KMS-11 (cell line): ENCODE measurements at regions not wholly inside any gene's neighbourhood (a gene's known extent, or its start where the extent isn't known, plus 50 kb on each side); places are given as distances from the start of the nearest gene placed in this dataset.

Experiments used
- H2AFZ ChIP-seq: fragments of 200-600 bp; sonication (generic); 2 replicates; pipeline ENCODE4 v1.6.1; 2016; ENCODE audit warnings: antibody characterized with exemption, mixed run types, low read depth
- H3K27ac ChIP-seq: fragments of 200-600 bp; sonication (generic); 2 replicates; pipeline ENCODE4 v1.6.1; 2016; ENCODE audit warnings: mild to moderate bottlenecking, mixed run types
- H3K27me3 ChIP-seq: fragments of 200-600 bp; sonication (generic); 2 replicates; pipeline ENCODE4 v1.6.1; 2017; ENCODE audit warnings: mild to moderate bottlenecking, low read depth, mixed run types, moderate library complexity; ENCODE audit not compliant: insufficient read depth
- H3K36me3 ChIP-seq: fragments of 200-600 bp; sonication (generic); 2 replicates; pipeline ENCODE4 v1.6.1; 2017; ENCODE audit warnings: mild to moderate bottlenecking, mixed run types; ENCODE audit not compliant: insufficient read depth
- H3K4me1 ChIP-seq: fragments of 200-600 bp; sonication (generic); 2 replicates; pipeline ENCODE4 v1.6.1; 2016; ENCODE audit warnings: mild to moderate bottlenecking, low read depth, mixed run types; ENCODE audit not compliant: poor library complexity, severe bottlenecking
- H3K4me2 ChIP-seq: fragments of 200-600 bp; sonication (generic); 2 replicates; pipeline ENCODE4 v1.7.0; 2016; ENCODE audit warnings: mild to moderate bottlenecking, mixed run types
- H3K4me3 ChIP-seq: fragments of 200-600 bp; sonication (generic); IDR thresholded peaks from 2 replicates; pipeline ENCODE4 v1.6.1; 2017; ENCODE audit warnings: low read depth, low read length, mixed read lengths; ENCODE audit not compliant: insufficient read depth
- H3K79me2 ChIP-seq: fragments of 200-600 bp; sonication (generic); 2 replicates; pipeline ENCODE4 v1.6.1; 2016; ENCODE audit warnings: low read depth, mixed run types; ENCODE audit not compliant: insufficient read depth
- H3K9ac ChIP-seq: fragments of 200-600 bp; sonication (generic); 2 replicates; pipeline ENCODE4 v1.6.1; 2016; ENCODE audit warnings: mild to moderate bottlenecking, mixed run types
- H4K20me1 ChIP-seq: fragments of 200-600 bp; sonication (generic); 2 replicates; pipeline ENCODE4 v1.6.1; 2016; ENCODE audit warnings: mild to moderate bottlenecking, mixed run types; ENCODE audit not compliant: insufficient read depth
- TF ChIP-seq, protein P1 (sequence below): fragments of 200-600 bp; sonication (generic); conservative IDR thresholded peaks from 2 replicates; pipeline ENCODE4 v1.6.1; 2017; ENCODE audit warnings: low read depth, mild to moderate bottlenecking, antibody characterized with exemption, low read length, moderate library complexity, mixed read lengths

DNA sequence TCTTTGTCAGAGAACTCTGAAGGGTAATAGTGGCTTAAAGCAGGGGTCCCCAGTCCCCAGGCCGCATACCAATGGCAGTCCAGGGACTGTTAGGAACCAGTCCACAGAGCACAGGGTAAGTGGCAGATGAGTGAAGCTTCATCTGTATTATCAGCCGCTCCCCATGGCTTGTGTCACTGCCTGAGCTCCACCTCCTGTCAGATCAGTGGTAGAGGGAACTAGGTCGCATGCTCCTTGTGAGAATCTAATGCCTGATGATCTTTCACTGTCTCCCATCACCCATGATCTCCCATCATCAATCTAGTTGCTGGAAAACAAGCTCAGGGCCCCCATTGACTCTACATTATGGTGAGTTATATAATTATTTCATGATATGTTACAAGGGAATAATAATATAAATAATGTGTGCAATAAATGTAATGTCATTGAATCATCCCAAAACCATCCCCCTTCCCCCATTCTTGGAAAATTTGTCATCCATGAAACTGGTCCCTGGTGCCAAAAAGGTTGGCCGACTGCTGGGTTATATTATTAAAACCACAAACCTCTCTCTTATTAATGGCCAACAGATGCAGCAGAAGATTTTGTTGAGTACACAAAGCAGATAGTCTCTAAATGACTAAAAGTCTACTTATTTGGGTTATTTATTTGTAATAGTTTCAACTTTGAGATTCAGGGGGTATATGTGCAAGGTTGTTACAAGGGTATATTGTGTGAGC lies 782.7 kb downstream of the CDH11 start:
- H3K4me2 ChIP-seq: no peak overlapping the region
- H3K36me3 ChIP-seq: no peaks in the 10 kb centered on the region
- H3K27ac ChIP-seq: no peak overlapping the region
- no peaks in the 10 kb centered on the region for H3K4me1 ChIP-seq
- H2AFZ ChIP-seq: no peak overlapping the region
- no peaks in the 10 kb centered on the region for H3K27me3 ChIP-seq
- TF ChIP-seq, protein P1, sequence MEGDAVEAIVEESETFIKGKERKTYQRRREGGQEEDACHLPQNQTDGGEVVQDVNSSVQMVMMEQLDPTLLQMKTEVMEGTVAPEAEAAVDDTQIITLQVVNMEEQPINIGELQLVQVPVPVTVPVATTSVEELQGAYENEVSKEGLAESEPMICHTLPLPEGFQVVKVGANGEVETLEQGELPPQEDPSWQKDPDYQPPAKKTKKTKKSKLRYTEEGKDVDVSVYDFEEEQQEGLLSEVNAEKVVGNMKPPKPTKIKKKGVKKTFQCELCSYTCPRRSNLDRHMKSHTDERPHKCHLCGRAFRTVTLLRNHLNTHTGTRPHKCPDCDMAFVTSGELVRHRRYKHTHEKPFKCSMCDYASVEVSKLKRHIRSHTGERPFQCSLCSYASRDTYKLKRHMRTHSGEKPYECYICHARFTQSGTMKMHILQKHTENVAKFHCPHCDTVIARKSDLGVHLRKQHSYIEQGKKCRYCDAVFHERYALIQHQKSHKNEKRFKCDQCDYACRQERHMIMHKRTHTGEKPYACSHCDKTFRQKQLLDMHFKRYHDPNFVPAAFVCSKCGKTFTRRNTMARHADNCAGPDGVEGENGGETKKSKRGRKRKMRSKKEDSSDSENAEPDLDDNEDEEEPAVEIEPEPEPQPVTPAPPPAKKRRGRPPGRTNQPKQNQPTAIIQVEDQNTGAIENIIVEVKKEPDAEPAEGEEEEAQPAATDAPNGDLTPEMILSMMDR: no peak
- H4K20me1 ChIP-seq: no peaks in the 10 kb centered on the region
- H3K4me3 ChIP-seq: no peak overlapping the region
- no peaks in the 10 kb centered on the region for H3K79me2 ChIP-seq
- H3K9ac ChIP-seq: no peak overlapping the region

DNA sequence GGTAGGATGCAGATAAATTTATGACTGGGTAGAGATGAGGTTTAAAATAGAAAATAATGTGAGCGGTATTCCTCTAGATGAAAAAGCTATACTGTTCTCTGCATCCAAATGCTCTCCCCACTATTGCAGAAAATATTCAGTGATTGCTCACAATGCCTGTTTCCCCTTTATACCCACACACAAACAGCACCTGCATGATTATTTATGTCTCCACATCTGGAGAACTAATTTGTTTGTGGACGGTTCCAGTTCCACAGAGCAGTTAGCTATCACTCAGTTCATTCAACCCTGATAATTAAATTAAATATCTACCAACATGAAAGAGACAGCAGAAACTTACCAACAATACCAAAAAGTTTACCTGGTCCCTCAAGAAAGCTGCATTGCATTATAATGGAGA lies 800.0 kb downstream of the CDH11 start:
- Histone ChIP-seq H3K79me2 (no peaks in the 10 kb centered on the region), H4K20me1 (no peaks in the 10 kb centered on the region), H3K27me3 (no peaks in the 10 kb centered on the region), H3K36me3 (no peaks in the 10 kb centered on the region), H2AFZ (no peak overlapping the region), H3K4me3 (no peak overlapping the region), H3K4me2 (no peak overlapping the region), H3K9ac (no peak overlapping the region), H3K4me1 (no peaks in the 10 kb centered on the region), H3K27ac (no peak overlapping the region)
- TF ChIP-seq, protein P1: no peak

DNA sequence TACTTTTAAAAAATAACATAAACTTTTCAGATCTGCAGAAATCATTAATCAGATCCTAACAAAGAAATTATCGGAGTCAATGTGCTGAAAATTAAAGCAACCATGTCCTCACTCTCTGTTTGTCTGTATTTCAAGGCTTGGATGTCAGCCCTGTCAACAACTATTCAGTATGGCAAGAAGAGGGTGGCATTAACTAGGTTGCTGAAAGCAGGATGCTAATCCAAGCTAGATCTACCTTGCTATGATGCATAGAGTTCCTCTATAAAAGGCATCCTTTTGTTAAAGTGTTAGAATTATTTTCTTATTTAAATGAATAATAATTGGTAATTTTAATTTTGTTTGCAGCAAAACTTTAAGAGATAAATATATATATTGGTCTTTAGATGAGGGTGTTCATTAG lies 800.8 kb downstream of the CDH11 start:
- H3K4me1 ChIP-seq: no peaks in the 10 kb centered on the region
- no peak overlapping the region for H2AFZ ChIP-seq
- no peaks in the 10 kb centered on the region for H3K36me3 ChIP-seq
- H3K79me2 ChIP-seq: no peaks in the 10 kb centered on the region
- H3K4me3 ChIP-seq: no peak overlapping the region
- H3K27me3 ChIP-seq: no peaks in the 10 kb centered on the region
- H3K27ac ChIP-seq: no peak overlapping the region
- H3K4me2 ChIP-seq: no peak overlapping the region
- no peak overlapping the region for H3K9ac ChIP-seq
- TF ChIP-seq, protein P1: no peak
- H4K20me1 ChIP-seq: no peaks in the 10 kb centered on the region

DNA sequence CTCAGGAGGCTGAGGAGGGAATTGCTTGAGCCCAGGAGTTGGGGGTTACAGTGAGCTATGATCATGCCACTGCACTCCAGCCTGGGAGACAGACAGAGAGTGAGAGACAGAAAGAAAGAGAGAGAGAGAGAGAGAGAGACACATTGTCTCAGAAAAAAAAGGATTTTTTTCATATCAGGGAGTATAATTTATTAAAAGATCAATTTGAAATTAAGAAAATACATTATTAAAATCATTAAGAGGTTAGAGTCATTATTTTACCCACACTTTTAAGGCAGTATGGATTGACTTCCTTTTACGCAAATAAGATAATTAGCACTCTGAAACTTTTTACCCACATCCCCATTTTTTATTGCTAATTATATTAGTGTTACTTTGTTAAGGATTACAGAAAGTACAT lies 804.3 kb downstream of the CDH11 start:
- H3K4me3 ChIP-seq: no peak overlapping the region
- H3K27ac ChIP-seq: no peak overlapping the region
- TF ChIP-seq, protein P1: no peak
- H3K79me2 ChIP-seq: no peaks in the 10 kb centered on the region
- no peaks in the 10 kb centered on the region for H3K27me3 ChIP-seq
- H3K4me2 ChIP-seq: no peak overlapping the region
- no peaks in the 10 kb centered on the region for H4K20me1 ChIP-seq
- H3K36me3 ChIP-seq: no peaks in the 10 kb centered on the region
- H3K9ac ChIP-seq: no peak overlapping the region
- no peak overlapping the region for H2AFZ ChIP-seq
- H3K4me1 ChIP-seq: no peaks in the 10 kb centered on the region
